BE2C (cell line): ENCODE measurements at regions not wholly inside any gene's neighbourhood (a gene's known extent, or its start where the extent isn't known, plus 50 kb on each side); places are given as distances from the start of the nearest gene placed in this dataset.

ENCODE experiments used
- DNase-seq: peaks from one replicate; pipeline ENCODE4 v3.0.0-alpha.2; 2020
- H3K27me3 ChIP-seq: fragments of 250-450 bp; sonication (Bioruptor Pico); 2 replicates; pipeline ENCODE4 v1.5.1; 2020; ENCODE audit warnings: mild to moderate bottlenecking
- H3K36me3 ChIP-seq: fragments of 250-450 bp; sonication (Bioruptor Pico); 2 replicates; pipeline ENCODE4 v1.5.1; 2020; ENCODE audit warnings: mild to moderate bottlenecking
- H3K4me1 ChIP-seq: fragments of 250-450 bp; sonication (Bioruptor Pico); 2 replicates; pipeline ENCODE4 v1.5.1; 2020
- H3K4me3 ChIP-seq: 2 replicates; pipeline ENCODE4 v1.5.1; 2011; ENCODE audit warnings: low read depth, low read length
- H3K9me3 ChIP-seq: fragments of 250-450 bp; sonication (Bioruptor Pico); 2 replicates; pipeline ENCODE4 v1.5.1; 2020
- TF ChIP-seq, protein P1 (sequence below): IDR thresholded peaks from 2 replicates; pipeline ENCODE4 v1.5.1; 2012; ENCODE audit warnings: mild to moderate bottlenecking, low read depth, low read length

- no peaks in the 10 kb centered on the region for H3K36me3 ChIP-seq
- no peak overlapping the region for H3K4me3 ChIP-seq
- H3K27me3 ChIP-seq, result peaks cover 25% of the 10 kb centered on the region
- no peaks in the 10 kb centered on the region for H3K9me3 ChIP-seq
- TF ChIP-seq, protein P1, sequence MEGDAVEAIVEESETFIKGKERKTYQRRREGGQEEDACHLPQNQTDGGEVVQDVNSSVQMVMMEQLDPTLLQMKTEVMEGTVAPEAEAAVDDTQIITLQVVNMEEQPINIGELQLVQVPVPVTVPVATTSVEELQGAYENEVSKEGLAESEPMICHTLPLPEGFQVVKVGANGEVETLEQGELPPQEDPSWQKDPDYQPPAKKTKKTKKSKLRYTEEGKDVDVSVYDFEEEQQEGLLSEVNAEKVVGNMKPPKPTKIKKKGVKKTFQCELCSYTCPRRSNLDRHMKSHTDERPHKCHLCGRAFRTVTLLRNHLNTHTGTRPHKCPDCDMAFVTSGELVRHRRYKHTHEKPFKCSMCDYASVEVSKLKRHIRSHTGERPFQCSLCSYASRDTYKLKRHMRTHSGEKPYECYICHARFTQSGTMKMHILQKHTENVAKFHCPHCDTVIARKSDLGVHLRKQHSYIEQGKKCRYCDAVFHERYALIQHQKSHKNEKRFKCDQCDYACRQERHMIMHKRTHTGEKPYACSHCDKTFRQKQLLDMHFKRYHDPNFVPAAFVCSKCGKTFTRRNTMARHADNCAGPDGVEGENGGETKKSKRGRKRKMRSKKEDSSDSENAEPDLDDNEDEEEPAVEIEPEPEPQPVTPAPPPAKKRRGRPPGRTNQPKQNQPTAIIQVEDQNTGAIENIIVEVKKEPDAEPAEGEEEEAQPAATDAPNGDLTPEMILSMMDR, result no peak
- no peak for DNase-seq
- no peaks in the 10 kb centered on the region for H3K4me1 ChIP-seq
Measured at GRCh38 chr2:222013889-222014288, 284.9 kb downstream of the PAX3 start.

GRCh38 chr2:222000326-222000725, 298.5 kb downstream of the PAX3 start:
- no peak overlapping the region for H3K4me3 ChIP-seq
- no peak for DNase-seq
- no peaks in the 10 kb centered on the region for H3K27me3 ChIP-seq
- no peaks in the 10 kb centered on the region for H3K4me1 ChIP-seq
- no peaks in the 10 kb centered on the region for H3K36me3 ChIP-seq
- TF ChIP-seq, protein P1, result no peak
- no peaks in the 10 kb centered on the region for H3K9me3 ChIP-seq

DNA sequence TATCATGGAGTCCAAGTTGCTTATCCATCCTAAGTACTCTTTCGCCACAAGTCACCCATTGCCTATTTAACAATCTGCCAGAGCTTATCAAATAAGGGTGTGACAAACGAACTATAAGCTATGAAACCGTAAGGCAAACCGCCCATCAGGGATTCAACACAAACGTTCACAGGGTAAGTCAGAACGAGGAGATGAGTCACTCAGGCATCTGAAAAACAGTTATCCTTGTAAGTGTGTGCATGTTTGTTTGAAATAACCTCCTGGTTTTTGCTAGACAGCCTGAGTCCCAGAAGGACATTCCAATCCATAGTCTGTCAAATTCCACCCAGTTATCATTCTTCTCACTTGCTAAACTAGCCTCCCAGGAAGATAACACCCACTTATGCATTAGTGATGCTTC, 299.1 kb downstream of the PAX3 start:
- DNase-seq, result no peak
- no peak overlapping the region for H3K4me3 ChIP-seq
- TF ChIP-seq, protein P1, result no peak
- no peaks in the 10 kb centered on the region for H3K4me1 ChIP-seq
- H3K9me3 ChIP-seq, result no peaks in the 10 kb centered on the region
- no peaks in the 10 kb centered on the region for H3K36me3 ChIP-seq
- no peaks in the 10 kb centered on the region for H3K27me3 ChIP-seq

DNA sequence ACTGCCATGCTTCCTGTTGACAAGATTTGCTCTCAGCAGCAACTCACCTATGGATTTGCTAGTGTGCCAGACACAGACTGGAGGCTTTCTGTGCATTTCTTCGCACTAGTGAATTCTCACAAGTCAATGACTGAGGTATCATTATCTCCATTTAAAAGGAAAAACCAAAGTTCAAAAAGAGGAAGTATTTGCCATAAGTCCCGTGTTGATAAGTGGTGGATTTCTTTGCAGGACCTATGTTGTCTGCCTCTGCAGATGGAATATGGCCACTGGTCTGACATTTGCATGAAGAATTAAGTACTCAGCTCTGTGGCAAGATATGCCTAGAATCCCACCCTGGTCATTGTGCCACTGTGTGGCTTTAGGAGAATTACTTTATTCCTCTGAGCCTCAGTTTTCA, 299.6 kb downstream of the PAX3 start:
- TF ChIP-seq, protein P1, result no peak
- H3K4me1 ChIP-seq, result no peaks in the 10 kb centered on the region
- no peak overlapping the region for H3K4me3 ChIP-seq
- H3K36me3 ChIP-seq, result no peaks in the 10 kb centered on the region
- H3K27me3 ChIP-seq, result no peaks in the 10 kb centered on the region
- DNase-seq, result no peak
- no peaks in the 10 kb centered on the region for H3K9me3 ChIP-seq

- Histone ChIP-seq H3K4me3 (no peak overlapping the region), H3K9me3 (no peaks in the 10 kb centered on the region), H3K27me3 (no peaks in the 10 kb centered on the region), H3K36me3 (no peaks in the 10 kb centered on the region), H3K4me1 (no peaks in the 10 kb centered on the region)
- TF ChIP-seq, protein P1, result no peak
- DNase-seq, result no peak
Measured at GRCh38 chr2:221997683-221998082, 301.1 kb downstream of the PAX3 start.

GRCh38 chr2:221997100-221997499, 301.7 kb downstream of the PAX3 start:
- TF ChIP-seq, protein P1, result no peak

More at GRCh38 chr2:221997100-221997499, 301.7 kb downstream of the PAX3 start:
- DNase-seq, result no peak
- H3K9me3 ChIP-seq, result no peaks in the 10 kb centered on the region
- no peaks in the 10 kb centered on the region for H3K27me3 ChIP-seq
- H3K4me1 ChIP-seq, result no peaks in the 10 kb centered on the region
- H3K4me3 ChIP-seq, result no peak overlapping the region
- H3K36me3 ChIP-seq, result no peaks in the 10 kb centered on the region
